GM13976 (cell line): ENCODE measurements at regions not wholly inside any gene's neighbourhood (a gene's known extent, or its start where the extent isn't known, plus 50 kb on each side); places are given as distances from the start of the nearest gene placed in this dataset.
"Not testable (repeated sequence)": the region's sequence is repeated elsewhere in the genome, so short reads cannot be mapped to it uniquely, and the experiment has no call there.

Experiments used
- DNase-seq: peaks from one replicate; pipeline ENCODE4 v3.0.0; 2012; ENCODE audit warnings: low spot score
- in situ Hi-C: fragments of 300-500 bp; cut with MboI; formaldehyde crosslinking; loops from one replicate; pipeline ENCODE4 v1.12.0; 2022; ENCODE audit warnings: low sequenced_read_pairs, mixed read lengths, inconsistent platforms; ENCODE audit not compliant: unreplicated experiment
- TF ChIP-seq, protein P1 (sequence below): IDR thresholded peaks from 2 replicates; pipeline ENCODE4 v1.5.1; 2012; ENCODE audit warnings: borderline replicate concordance, mild to moderate bottlenecking; ENCODE audit not compliant: insufficient read depth; ENCODE audit errors: extremely low read depth, missing control alignments, control extremely low read depth

DNA sequence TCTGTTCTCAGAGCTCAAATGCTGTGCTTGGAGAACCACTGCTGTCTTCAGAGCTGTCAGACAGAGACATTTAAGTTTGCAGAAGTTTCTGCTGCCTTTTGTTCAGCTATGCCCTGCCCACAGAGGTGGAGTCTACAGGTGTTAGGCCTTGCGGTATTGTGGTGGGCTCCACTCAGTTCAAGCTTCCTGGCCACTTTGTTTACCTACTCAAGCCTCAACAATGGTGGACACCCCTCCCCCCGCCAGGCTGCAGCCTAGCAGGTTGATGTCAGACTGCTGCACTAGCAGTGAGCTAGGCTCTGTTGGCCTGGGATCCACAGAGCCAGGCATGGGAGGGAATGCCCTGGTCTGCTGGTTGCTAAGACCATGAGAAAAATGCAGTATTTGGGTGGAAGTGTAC lies 323.8 kb downstream of the BCAT1 start:
- in situ Hi-C loops = no loop called here
- TF ChIP-seq, protein P1, sequence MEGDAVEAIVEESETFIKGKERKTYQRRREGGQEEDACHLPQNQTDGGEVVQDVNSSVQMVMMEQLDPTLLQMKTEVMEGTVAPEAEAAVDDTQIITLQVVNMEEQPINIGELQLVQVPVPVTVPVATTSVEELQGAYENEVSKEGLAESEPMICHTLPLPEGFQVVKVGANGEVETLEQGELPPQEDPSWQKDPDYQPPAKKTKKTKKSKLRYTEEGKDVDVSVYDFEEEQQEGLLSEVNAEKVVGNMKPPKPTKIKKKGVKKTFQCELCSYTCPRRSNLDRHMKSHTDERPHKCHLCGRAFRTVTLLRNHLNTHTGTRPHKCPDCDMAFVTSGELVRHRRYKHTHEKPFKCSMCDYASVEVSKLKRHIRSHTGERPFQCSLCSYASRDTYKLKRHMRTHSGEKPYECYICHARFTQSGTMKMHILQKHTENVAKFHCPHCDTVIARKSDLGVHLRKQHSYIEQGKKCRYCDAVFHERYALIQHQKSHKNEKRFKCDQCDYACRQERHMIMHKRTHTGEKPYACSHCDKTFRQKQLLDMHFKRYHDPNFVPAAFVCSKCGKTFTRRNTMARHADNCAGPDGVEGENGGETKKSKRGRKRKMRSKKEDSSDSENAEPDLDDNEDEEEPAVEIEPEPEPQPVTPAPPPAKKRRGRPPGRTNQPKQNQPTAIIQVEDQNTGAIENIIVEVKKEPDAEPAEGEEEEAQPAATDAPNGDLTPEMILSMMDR = no peak
- DNase-seq = no peak

DNA sequence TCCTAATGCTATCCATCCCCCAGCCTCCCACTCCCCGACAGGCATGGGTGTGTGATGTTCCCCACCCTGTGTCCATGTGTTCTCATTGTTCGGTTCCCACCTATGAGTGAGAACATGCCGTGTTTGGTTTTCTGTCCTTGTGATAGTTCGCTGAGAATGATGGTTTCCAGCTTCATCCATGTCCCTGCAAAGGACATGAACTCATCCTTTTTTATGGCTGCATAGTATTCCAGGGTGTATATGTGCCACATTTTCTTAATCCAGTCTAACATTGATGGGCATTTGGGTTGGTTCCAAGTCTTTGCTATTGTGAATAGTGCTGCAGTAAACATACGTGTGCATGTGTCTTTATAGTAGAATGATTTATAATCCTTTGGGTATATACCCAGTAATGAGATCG lies 328.9 kb downstream of the BCAT1 start:
- in situ Hi-C loops, DNase-seq: not testable (repeated sequence)

DNA sequence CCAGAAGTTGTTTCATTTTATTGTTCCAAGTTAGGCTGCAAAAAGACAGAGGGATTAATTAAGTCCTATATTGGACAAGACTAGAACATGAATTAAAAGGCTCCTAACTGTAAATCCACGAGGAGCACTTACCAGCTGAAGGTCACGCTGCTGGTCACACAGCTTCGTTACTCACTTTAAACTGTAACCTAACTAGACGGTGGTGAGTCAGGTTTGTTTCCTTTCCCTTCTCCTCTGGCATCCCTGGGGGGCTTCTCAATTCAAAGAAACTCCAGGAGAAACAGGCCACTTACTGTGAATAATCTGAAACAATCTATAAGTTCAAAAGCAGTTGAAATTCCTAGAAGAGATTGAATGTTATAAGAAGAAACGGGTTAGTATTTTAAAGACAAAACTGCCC lies 331.4 kb downstream of the BCAT1 start:
- TF ChIP-seq, protein P1 = no peak
- no peak for DNase-seq
- in situ Hi-C loops = no loop called here

DNA sequence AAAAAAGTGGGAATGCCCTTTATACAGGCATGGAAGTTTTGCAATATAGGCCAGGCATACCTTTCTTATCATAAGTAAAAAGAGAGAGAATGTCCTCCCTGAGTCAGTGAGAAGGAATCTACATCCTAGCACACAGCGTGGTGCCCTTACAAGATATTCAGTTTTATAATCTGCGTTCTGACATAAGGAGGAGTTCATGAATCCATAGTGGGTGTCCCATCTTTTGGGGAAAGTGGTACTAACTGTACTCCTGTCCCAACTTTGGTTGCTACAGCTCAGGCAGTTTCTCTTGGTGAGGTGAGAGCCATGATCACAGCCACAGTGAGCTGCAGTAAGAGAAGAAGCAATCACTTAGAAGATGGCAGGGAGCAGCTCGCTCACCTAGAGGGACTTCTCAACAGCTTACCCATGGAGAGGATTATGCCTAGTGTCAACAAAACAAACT lies 332.9 kb downstream of the BCAT1 start:
- in situ Hi-C loops = no loop called here
- no peak for DNase-seq
- TF ChIP-seq, protein P1 = no peak

DNA sequence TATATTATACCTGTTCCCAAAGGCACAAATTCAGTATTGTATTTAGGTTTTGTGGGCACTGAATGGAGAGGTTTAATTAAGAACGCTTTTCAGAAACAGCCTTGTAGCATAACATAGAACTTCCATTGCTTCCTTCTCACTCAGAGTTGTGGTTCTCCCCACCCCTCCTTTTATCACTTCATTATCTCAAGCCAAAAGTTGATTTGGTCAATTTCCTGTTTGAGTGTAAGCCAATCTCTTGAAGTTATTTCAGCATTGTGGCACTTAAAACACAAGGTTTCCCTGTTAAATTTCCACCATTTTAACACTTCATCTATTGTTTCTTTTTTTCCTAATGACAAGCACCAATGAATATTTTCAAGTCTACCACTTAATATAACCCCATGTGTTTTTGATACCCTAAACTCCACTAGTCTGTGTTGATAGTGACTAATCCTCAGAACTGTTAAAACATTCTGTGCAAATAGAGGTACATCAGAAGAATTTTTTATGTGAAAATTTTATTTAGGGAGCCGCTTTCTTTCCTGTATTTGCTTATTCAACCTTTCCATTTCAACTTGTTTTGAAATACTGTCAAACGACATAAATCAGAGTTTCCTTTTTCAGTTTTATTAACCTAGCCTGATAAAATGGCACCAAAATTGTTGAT lies 340.1 kb downstream of the BCAT1 start:
- no peak for DNase-seq
- TF ChIP-seq, protein P1 = no peak
- in situ Hi-C loops = no loop called here

DNA sequence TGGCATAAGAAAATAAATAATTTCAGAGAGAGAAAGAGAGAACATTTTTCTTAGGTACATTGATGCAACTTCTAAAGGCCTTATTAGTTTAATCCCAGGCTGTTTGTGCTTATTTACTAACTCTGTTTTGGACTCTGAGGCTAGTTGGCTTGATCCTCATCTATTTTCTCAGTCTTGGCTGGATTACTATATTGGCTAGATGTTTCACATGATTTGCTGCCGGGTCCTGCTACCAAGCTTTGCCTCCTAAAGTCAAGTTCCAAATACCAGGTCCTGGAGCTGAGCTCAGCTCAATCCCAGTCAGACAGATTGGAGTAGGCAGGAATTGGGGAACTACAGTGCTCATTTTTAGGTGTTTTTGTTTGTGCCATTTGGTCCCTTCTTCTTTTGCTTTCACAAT lies 340.8 kb downstream of the BCAT1 start:
- no peak for DNase-seq
- TF ChIP-seq, protein P1 = no peak
- in situ Hi-C loops = no loop called here

DNA sequence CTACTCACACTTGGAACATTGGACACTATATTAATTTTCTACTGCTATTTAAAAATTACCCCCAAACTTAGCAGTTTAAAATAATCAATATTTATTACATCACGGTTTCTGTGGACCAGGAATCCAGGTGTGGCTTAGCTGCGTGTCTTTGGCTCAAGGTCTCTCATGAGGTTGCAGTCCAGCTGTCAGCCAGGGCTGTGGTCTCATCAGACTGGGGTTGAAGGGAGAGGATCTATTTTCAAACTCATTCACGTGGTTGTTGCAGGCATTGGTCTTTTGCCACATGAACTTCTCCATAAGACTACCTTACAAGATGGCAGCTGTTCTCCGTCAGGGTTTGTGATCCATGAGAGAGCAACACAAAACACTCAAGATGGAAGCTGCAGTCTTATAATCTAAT lies 343.0 kb downstream of the BCAT1 start:
- in situ Hi-C loops = no loop called here
- TF ChIP-seq, protein P1 = no peak
- DNase-seq = no peak
